Astrocyte (in vitro differentiated cells and primary cell): ENCODE measurements at regions not wholly inside any gene's neighbourhood (a gene's known extent, or its start where the extent isn't known, plus 50 kb on each side); places are given as distances from the start of the nearest gene placed in this dataset.

Experiments used
- CTCF ChIP-seq: IDR thresholded peaks from 2 replicates; pipeline ENCODE4 v1.5.1; 2011; ENCODE audit warnings: low read depth, mild to moderate bottlenecking, inconsistent platforms, low read length, moderate library complexity; ENCODE audit not compliant: insufficient read depth
- EZH2 ChIP-seq: IDR thresholded peaks from 2 replicates; pipeline ENCODE4 v1.6.1; 2012; ENCODE audit warnings: mild to moderate bottlenecking, low read length, inconsistent platforms; ENCODE audit not compliant: insufficient read depth

GRCh38 chr3:82384181-82384580 is 622.7 kb upstream of the GBE1 start:
- TF ChIP-seq CTCF (no peak), EZH2 (no peak)
